ENCODE measurements at regions not wholly inside any gene's neighbourhood (a gene's known extent, or its start where the extent isn't known, plus 50 kb on each side); places are given as distances from the start of the nearest gene placed in this dataset.

- no peak overlapping the region for H3K27ac Mint-ChIP-seq
- H3K9me3 Mint-ChIP-seq: peaks cover 9 to 24% (median 20%) of the 10 kb centered on the region in 7 donors
- H3K9me3 ChIP-seq (replicated peaks in 1 of 2; ENCODE audit: control insufficient read depth in 1 of 2, insufficient read depth in 1 of 2, low read length in 2 of 2): peaks cover 27 to 30% of the 10 kb centered on the region in 2 donors
- no peaks in the 10 kb centered on the region for H3K4me1 Mint-ChIP-seq
- no peak for DNase-seq
- H3K36me3 ChIP-seq (replicated peaks in 1 of 2; ENCODE audit: control insufficient read depth in 1 of 2, insufficient read depth in 2 of 2, low read length in 2 of 2): no peaks in the 10 kb centered on the region
- H3K4me2 ChIP-seq (replicated peaks; ENCODE audit: extremely low read depth, low read length, poor library complexity, severe bottlenecking): no peak overlapping the region
- WGBS (ENCODE audit: insufficient coverage): no CpG with 5 or more reads among the region's 1 CpG
- no peaks in the 10 kb centered on the region for H3K27me3 ChIP-seq (ENCODE audit: control insufficient read depth in 2 of 2, insufficient read depth in 2 of 2, low read length in 2 of 2)
- intact Hi-C loops (cut with micrococcal nuclease): no loop called here
- no peak overlapping the region for H3K9ac ChIP-seq (ENCODE audit: insufficient read depth, low read length, poor library complexity, severe bottlenecking)
- H3K4me3 ChIP-seq (replicated peaks in 1 of 3; ENCODE audit: low read depth in 2 of 3, low read length in 3 of 3): no peak overlapping the region
- no peak overlapping the region for H2AFZ ChIP-seq (ENCODE audit: insufficient read depth, low read depth, low read length, poor library complexity, severe bottlenecking)
- no peak overlapping the region for H3K4me3 Mint-ChIP-seq
- peaks cover 0 to 2% (median 0%) of the 10 kb centered on the region in 3 donors for H3K27me3 Mint-ChIP-seq (ENCODE audit: low read depth in 3 of 3)
- no peak overlapping the region for H3K27ac ChIP-seq (ENCODE audit: low read depth in 1 of 2, low read length in 2 of 2)
- TF ChIP-seq CTCF (IDR thresholded peaks at IDR 0.05): no peak
- H3K79me2 ChIP-seq (ENCODE audit: insufficient read depth, low read length): no peaks in the 10 kb centered on the region
- H4K20me1 ChIP-seq (ENCODE audit: insufficient read depth, low read length): no peaks in the 10 kb centered on the region
- no peaks in the 10 kb centered on the region for H3K4me1 ChIP-seq (ENCODE audit: control insufficient read depth in 1 of 2, insufficient read depth in 2 of 2, low read length in 2 of 2)
- no peaks in the 10 kb centered on the region for H3K36me3 Mint-ChIP-seq
Observed at GRCh38 chr21:18089786-18090185, 154.8 kb upstream of the CHODL start.

- Mint-ChIP-seq H3K9me3 (peaks cover 0 to 5% (median 4%) of the 10 kb centered on the region in 7 donors), H3K27me3 (ENCODE audit: low read depth in 3 of 3) (peaks cover 0 to 2% (median 0%) of the 10 kb centered on the region in 3 donors)
- intact Hi-C loops (cut with micrococcal nuclease): no loop called here
Observed at GRCh38 chr21:18070392-18070791, 174.2 kb upstream of the CHODL start.

More at GRCh38 chr21:18070392-18070791, 174.2 kb upstream of the CHODL start:
- no peaks in the 10 kb centered on the region for H4K20me1 ChIP-seq (ENCODE audit: insufficient read depth, low read length)
- no peak for DNase-seq
- H3K4me1 ChIP-seq (ENCODE audit: control insufficient read depth in 1 of 2, insufficient read depth in 2 of 2, low read length in 2 of 2): no peaks in the 10 kb centered on the region
- Mint-ChIP-seq H3K4me1 (no peaks in the 10 kb centered on the region), H3K4me3 (no peak overlapping the region), H3K36me3 (no peaks in the 10 kb centered on the region), H3K27ac (no peak overlapping the region)
- no peaks in the 10 kb centered on the region for H3K27me3 ChIP-seq (ENCODE audit: control insufficient read depth in 2 of 2, insufficient read depth in 2 of 2, low read length in 2 of 2)
- no peak overlapping the region for H2AFZ ChIP-seq (ENCODE audit: insufficient read depth, low read depth, low read length, poor library complexity, severe bottlenecking)
- no peaks in the 10 kb centered on the region for H3K36me3 ChIP-seq (replicated peaks in 1 of 2; ENCODE audit: control insufficient read depth in 1 of 2, insufficient read depth in 2 of 2, low read length in 2 of 2)
- no peak overlapping the region for H3K4me2 ChIP-seq (replicated peaks; ENCODE audit: extremely low read depth, low read length, poor library complexity, severe bottlenecking)
- no peak overlapping the region for H3K9ac ChIP-seq (ENCODE audit: insufficient read depth, low read length, poor library complexity, severe bottlenecking)
- TF ChIP-seq CTCF (IDR thresholded peaks at IDR 0.05): no peak
- no peak overlapping the region for H3K27ac ChIP-seq (ENCODE audit: low read depth in 1 of 2, low read length in 2 of 2)
- no CpG with 5 or more reads among the region's 4 CpGs for WGBS (ENCODE audit: insufficient coverage)
- H3K9me3 ChIP-seq (replicated peaks in 1 of 2; ENCODE audit: control insufficient read depth in 1 of 2, insufficient read depth in 1 of 2, low read length in 2 of 2): no peaks in the 10 kb centered on the region
- H3K4me3 ChIP-seq (replicated peaks in 1 of 3; ENCODE audit: low read depth in 2 of 3, low read length in 3 of 3): no peak overlapping the region
- H3K79me2 ChIP-seq (ENCODE audit: insufficient read depth, low read length): no peaks in the 10 kb centered on the region

Data from CD14-positive monocyte (primary cell).